ENCODE measurements at regions not wholly inside any gene's neighbourhood (a gene's known extent, or its start where the extent isn't known, plus 50 kb on each side); places are given as distances from the start of the nearest gene placed in this dataset.

DNA sequence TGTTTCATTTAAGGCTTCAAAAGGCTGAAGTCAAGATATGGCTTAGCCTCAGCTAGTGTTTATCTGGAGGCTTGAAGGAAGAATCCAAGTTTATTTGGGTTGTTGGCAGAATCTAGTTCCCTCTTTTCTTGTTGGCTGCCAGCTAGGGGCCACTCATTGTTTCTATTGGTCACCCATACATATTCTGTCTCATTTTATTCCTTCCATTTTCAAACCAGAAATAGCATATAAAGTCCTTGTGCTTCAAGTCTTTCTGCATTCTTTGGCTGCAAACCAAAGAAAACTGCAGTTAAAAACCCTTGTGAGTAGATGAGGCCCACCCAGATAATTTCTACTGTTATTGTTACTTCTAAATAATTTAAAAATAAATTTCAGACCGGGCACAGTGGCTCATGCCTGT, 301.7 kb downstream of the OXSM start:
- TF ChIP-seq, protein P1, sequence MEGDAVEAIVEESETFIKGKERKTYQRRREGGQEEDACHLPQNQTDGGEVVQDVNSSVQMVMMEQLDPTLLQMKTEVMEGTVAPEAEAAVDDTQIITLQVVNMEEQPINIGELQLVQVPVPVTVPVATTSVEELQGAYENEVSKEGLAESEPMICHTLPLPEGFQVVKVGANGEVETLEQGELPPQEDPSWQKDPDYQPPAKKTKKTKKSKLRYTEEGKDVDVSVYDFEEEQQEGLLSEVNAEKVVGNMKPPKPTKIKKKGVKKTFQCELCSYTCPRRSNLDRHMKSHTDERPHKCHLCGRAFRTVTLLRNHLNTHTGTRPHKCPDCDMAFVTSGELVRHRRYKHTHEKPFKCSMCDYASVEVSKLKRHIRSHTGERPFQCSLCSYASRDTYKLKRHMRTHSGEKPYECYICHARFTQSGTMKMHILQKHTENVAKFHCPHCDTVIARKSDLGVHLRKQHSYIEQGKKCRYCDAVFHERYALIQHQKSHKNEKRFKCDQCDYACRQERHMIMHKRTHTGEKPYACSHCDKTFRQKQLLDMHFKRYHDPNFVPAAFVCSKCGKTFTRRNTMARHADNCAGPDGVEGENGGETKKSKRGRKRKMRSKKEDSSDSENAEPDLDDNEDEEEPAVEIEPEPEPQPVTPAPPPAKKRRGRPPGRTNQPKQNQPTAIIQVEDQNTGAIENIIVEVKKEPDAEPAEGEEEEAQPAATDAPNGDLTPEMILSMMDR (IDR thresholded peaks at IDR 0.05) = no peak
- TF ChIP-seq POLR2A (IDR thresholded peaks at IDR 0.05) = no peak
